ENCODE measurements at regions not wholly inside any gene's neighbourhood (a gene's known extent, or its start where the extent isn't known, plus 50 kb on each side); places are given as distances from the start of the nearest gene placed in this dataset.

DNA sequence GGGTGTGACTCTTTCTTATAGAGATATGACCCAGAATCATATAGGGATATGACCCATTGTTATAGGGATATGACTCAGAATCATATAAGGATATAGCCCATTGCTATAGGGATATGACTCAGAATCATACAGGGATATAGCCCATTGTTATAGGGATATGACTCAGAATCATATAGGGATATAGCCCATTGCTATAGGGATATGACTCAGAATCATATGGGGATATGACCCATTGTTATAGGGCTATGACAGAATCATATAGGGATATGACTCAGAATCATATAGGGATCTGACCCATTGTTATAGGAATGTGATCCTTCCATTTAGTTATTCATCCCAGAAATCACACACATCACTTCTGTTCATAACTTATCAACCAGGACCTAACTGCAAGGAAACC is 312.2 kb upstream of the ADARB2 start:
- TF ChIP-seq POLR2A (IDR thresholded peaks at IDR 0.05) (no peak), POLR2AphosphoS5 (IDR thresholded peaks at IDR 0.05; ENCODE audit: insufficient read depth in 1 of 2, low read depth in 1 of 2) (no peak)
